Right renal pelvis (tissue), 4 donors: ENCODE measurements at regions not wholly inside any gene's neighbourhood (a gene's known extent, or its start where the extent isn't known, plus 50 kb on each side); places are given as distances from the start of the nearest gene placed in this dataset.

ENCODE experiments used
- DNase-seq, 4 donors: peaks; one replicate each; pipeline ENCODE4 v3.0.0-alpha.2; 2013; ENCODE audit warnings: low read depth in 4 of 4, low spot score in 3 of 4, missing footprints in 1 of 4

GRCh38 chr13:84439108-84439507 is 556.8 kb upstream of the SLITRK1 start:
- no peak for DNase-seq

- DNase-seq, result no peak
Observed at GRCh38 chr13:84433024-84433423, 550.8 kb upstream of the SLITRK1 start.

GRCh38 chr13:84431646-84432045 is 549.4 kb upstream of the SLITRK1 start:
- no peak for DNase-seq

- DNase-seq, result no peak
Observed at GRCh38 chr13:84430446-84430845, 548.2 kb upstream of the SLITRK1 start.

GRCh38 chr13:84430015-84430414 is 547.7 kb upstream of the SLITRK1 start:
- DNase-seq, result no peak

- DNase-seq, result no peak
Observed at GRCh38 chr13:84418041-84418440, 535.8 kb upstream of the SLITRK1 start.

GRCh38 chr13:84417416-84417815 is 535.1 kb upstream of the SLITRK1 start:
- DNase-seq, result no peak

- DNase-seq, result no peak
Observed at GRCh38 chr13:84413016-84413415, 530.7 kb upstream of the SLITRK1 start.

- no peak for DNase-seq
Observed at GRCh38 chr13:84405286-84405685, 523.0 kb upstream of the SLITRK1 start.

- DNase-seq, result no peak
Observed at GRCh38 chr13:84400706-84401105, 518.4 kb upstream of the SLITRK1 start.

- no peak for DNase-seq
Observed at GRCh38 chr13:84399320-84400085, 517.2 kb upstream of the SLITRK1 start.

GRCh38 chr13:84393981-84394625 is 511.8 kb upstream of the SLITRK1 start:
- no peak for DNase-seq

- DNase-seq, result no peak
Observed at GRCh38 chr13:84380866-84381265, 498.6 kb upstream of the SLITRK1 start.

- no peak for DNase-seq
Observed at GRCh38 chr13:84377106-84377505, 494.8 kb upstream of the SLITRK1 start.

- DNase-seq, result no peak
Observed at GRCh38 chr13:84366506-84366905, 484.2 kb upstream of the SLITRK1 start.

GRCh38 chr13:84362777-84363176 is 480.5 kb upstream of the SLITRK1 start:
- no peak for DNase-seq

- DNase-seq, result no peak
Observed at GRCh38 chr13:84360822-84361221, 478.5 kb upstream of the SLITRK1 start.

- no peak for DNase-seq
Observed at GRCh38 chr13:84358601-84359000, 476.3 kb upstream of the SLITRK1 start.

GRCh38 chr13:84352946-84353345 is 470.7 kb upstream of the SLITRK1 start:
- no peak for DNase-seq

- DNase-seq, result no peak
Observed at GRCh38 chr13:84339456-84339855, 457.2 kb upstream of the SLITRK1 start.

GRCh38 chr13:84332346-84332745 is 450.1 kb upstream of the SLITRK1 start:
- DNase-seq, result no peak

GRCh38 chr13:84315527-84315926 is 433.3 kb upstream of the SLITRK1 start:
- no peak for DNase-seq
